GM10266 (cell line): ENCODE measurements at regions not wholly inside any gene's neighbourhood (a gene's known extent, or its start where the extent isn't known, plus 50 kb on each side); places are given as distances from the start of the nearest gene placed in this dataset.

ENCODE experiments used
- DNase-seq: peaks from one replicate; pipeline ENCODE4 v3.0.0; 2012; ENCODE audit errors: extremely low spot score
- TF ChIP-seq, protein P1 (sequence below): IDR thresholded peaks from 2 replicates; pipeline ENCODE4 v1.5.1; 2012; ENCODE audit warnings: mild to moderate bottlenecking, low read depth; ENCODE audit not compliant: control insufficient read depth, insufficient read depth; ENCODE audit errors: missing control alignments

GRCh38 chr2:64876137-64876647 lies 113.0 kb upstream of the SLC1A4 start:
- DNase-seq: no peak
- TF ChIP-seq, protein P1, sequence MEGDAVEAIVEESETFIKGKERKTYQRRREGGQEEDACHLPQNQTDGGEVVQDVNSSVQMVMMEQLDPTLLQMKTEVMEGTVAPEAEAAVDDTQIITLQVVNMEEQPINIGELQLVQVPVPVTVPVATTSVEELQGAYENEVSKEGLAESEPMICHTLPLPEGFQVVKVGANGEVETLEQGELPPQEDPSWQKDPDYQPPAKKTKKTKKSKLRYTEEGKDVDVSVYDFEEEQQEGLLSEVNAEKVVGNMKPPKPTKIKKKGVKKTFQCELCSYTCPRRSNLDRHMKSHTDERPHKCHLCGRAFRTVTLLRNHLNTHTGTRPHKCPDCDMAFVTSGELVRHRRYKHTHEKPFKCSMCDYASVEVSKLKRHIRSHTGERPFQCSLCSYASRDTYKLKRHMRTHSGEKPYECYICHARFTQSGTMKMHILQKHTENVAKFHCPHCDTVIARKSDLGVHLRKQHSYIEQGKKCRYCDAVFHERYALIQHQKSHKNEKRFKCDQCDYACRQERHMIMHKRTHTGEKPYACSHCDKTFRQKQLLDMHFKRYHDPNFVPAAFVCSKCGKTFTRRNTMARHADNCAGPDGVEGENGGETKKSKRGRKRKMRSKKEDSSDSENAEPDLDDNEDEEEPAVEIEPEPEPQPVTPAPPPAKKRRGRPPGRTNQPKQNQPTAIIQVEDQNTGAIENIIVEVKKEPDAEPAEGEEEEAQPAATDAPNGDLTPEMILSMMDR: no peak

- no peak for DNase-seq
- TF ChIP-seq, protein P1: no peak
These were observed 109.5 kb upstream of the SLC1A4 start for GRCh38 chr2:64879745-64880144.

GRCh38 chr2:64880193-64880951 lies 108.8 kb upstream of the SLC1A4 start:
- DNase-seq: no peak
- TF ChIP-seq, protein P1: no peak

GRCh38 chr2:64881037-64881492 lies 108.1 kb upstream of the SLC1A4 start:
- TF ChIP-seq, protein P1: no peak
- no peak for DNase-seq

- DNase-seq: no peak
These were observed 101.6 kb upstream of the SLC1A4 start for GRCh38 chr2:64887565-64887964.

GRCh38 chr2:64888591-64889309 lies 100.4 kb upstream of the SLC1A4 start:
- TF ChIP-seq, protein P1: no peak
- no peak for DNase-seq

More at GRCh38 chr2:64887565-64887964, 101.6 kb upstream of the SLC1A4 start:
- TF ChIP-seq, protein P1: no peak
